Body of pancreas (tissue), 4 donors: ENCODE measurements at regions not wholly inside any gene's neighbourhood (a gene's known extent, or its start where the extent isn't known, plus 50 kb on each side); places are given as distances from the start of the nearest gene placed in this dataset.

Experiments used
- CTCF ChIP-seq, 7 experiments: fragments of 450-650 bp in 4 of 7; fragments of 200-600 bp in 3 of 7; sonication (generic) in 3 of 7; IDR thresholded peaks; one replicate each; pipeline ENCODE4 v1.5.1; 2016 to 2019; ENCODE audit warnings: antibody characterized with exemption in 7 of 7
- POLR2A ChIP-seq, 3 donors: fragments of 450-650 bp; IDR thresholded peaks; one replicate each; pipeline ENCODE4 v1.6.1; 2016; ENCODE audit warnings: antibody characterized with exemption in 3 of 3, mild to moderate bottlenecking in 2 of 3

- no peak for TF ChIP-seq POLR2A (IDR thresholded peaks at IDR 0.05)
- TF ChIP-seq CTCF (IDR thresholded peaks at IDR 0.05): no peak
Measured at GRCh38 chr20:24139846-24140245, 151.3 kb upstream of the GGTLC1 start.
